ENCODE measurements at regions not wholly inside any gene's neighbourhood (a gene's known extent, or its start where the extent isn't known, plus 50 kb on each side); places are given as distances from the start of the nearest gene placed in this dataset.

DNA sequence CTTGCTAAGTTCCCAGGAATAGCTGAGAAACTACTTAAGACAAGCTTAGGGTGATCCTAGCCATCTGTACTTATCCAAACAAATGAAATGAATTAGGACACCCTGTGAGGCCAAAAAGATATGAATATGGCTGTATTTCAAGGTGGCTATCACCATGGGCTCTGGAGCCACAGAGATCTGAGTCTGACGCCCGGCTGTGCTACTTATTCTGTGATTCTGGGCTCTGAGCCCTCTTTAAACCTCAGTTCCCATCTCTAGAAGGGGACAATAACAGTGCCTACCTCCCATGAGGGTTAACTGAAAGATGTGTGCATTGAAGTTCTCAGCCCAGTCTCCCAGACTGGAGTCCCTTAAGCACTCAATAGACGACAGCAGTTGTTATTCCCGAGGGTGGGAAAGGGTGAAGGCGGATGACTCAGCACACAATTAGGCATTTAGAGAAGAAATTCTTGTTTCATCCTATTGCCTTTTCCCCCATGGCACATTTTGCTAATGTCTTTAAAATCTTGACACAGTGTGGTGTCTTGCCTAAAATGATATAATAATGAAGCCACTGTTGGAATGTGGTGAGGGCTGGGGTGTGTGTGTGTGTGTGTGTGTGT lies 132.5 kb downstream of the ADAMTS15 start:
- TF ChIP-seq, protein P1, sequence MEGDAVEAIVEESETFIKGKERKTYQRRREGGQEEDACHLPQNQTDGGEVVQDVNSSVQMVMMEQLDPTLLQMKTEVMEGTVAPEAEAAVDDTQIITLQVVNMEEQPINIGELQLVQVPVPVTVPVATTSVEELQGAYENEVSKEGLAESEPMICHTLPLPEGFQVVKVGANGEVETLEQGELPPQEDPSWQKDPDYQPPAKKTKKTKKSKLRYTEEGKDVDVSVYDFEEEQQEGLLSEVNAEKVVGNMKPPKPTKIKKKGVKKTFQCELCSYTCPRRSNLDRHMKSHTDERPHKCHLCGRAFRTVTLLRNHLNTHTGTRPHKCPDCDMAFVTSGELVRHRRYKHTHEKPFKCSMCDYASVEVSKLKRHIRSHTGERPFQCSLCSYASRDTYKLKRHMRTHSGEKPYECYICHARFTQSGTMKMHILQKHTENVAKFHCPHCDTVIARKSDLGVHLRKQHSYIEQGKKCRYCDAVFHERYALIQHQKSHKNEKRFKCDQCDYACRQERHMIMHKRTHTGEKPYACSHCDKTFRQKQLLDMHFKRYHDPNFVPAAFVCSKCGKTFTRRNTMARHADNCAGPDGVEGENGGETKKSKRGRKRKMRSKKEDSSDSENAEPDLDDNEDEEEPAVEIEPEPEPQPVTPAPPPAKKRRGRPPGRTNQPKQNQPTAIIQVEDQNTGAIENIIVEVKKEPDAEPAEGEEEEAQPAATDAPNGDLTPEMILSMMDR (optimal IDR thresholded peaks at IDR 0.05 in 1 of 3, IDR thresholded peaks at IDR 0.05 in 1 of 3, conservative IDR thresholded peaks at IDR 0.05 in 1 of 3; ENCODE audit: extremely low read depth in 1 of 3, insufficient read depth in 2 of 3, low read length in 3 of 3), result no peak
- TF ChIP-seq EZH2 (IDR thresholded peaks at IDR 0.05; ENCODE audit: low read length), result no peak
